ENCODE measurements at regions not wholly inside any gene's neighbourhood (a gene's known extent, or its start where the extent isn't known, plus 50 kb on each side); places are given as distances from the start of the nearest gene placed in this dataset.

- no peak for DNase-seq (ENCODE audit: low spot score)
- in situ Hi-C loops (cut with HindIII; ENCODE audit: low sequenced_read_pairs), result no loop called here
Measured at GRCh38 chr11:112310848-112311247, 50.2 kb upstream of the PLET1 start.

- DNase-seq (ENCODE audit: low spot score), result peak; percentile 93
- in situ Hi-C loops (cut with HindIII; ENCODE audit: low sequenced_read_pairs), result no loop called here
Measured at GRCh38 chr11:112315057-112315720, 54.5 kb upstream of the PLET1 start.

- peak; percentile 61 for DNase-seq (ENCODE audit: low spot score)
- in situ Hi-C loops (cut with HindIII; ENCODE audit: low sequenced_read_pairs), result no loop called here
Measured at GRCh38 chr11:112315861-112316739, 55.4 kb upstream of the PLET1 start.

- in situ Hi-C loops (cut with HindIII; ENCODE audit: low sequenced_read_pairs), result no loop called here
Measured at GRCh38 chr11:112316971-112317370, 56.3 kb upstream of the PLET1 start.

GRCh38 chr11:112318184-112318591, 57.5 kb upstream of the PLET1 start:
- DNase-seq (ENCODE audit: low spot score), result no peak
- in situ Hi-C loops (cut with HindIII; ENCODE audit: low sequenced_read_pairs), result no loop called here

More at GRCh38 chr11:112316971-112317370, 56.3 kb upstream of the PLET1 start:
- no peak for DNase-seq (ENCODE audit: low spot score)

GRCh38 chr11:112318661-112319060, 58.0 kb upstream of the PLET1 start:
- in situ Hi-C loops (cut with HindIII; ENCODE audit: low sequenced_read_pairs), result no loop called here
- DNase-seq (ENCODE audit: low spot score), result no peak

GRCh38 chr11:112320668-112321067, 60.0 kb upstream of the PLET1 start:
- no peak for DNase-seq (ENCODE audit: low spot score)
- in situ Hi-C loops (cut with HindIII; ENCODE audit: low sequenced_read_pairs), result no loop called here

- peak; percentile 88 for DNase-seq (ENCODE audit: low spot score)
- in situ Hi-C loops (cut with HindIII; ENCODE audit: low sequenced_read_pairs), result no loop called here
Measured at GRCh38 chr11:112321501-112322172, 61.0 kb upstream of the PLET1 start.

- in situ Hi-C loops (cut with HindIII; ENCODE audit: low sequenced_read_pairs), result no loop called here
Measured at GRCh38 chr11:112322173-112322790, 61.6 kb upstream of the PLET1 start.

GRCh38 chr11:112334381-112334780, 73.7 kb upstream of the PLET1 start:
- in situ Hi-C loops (cut with HindIII; ENCODE audit: low sequenced_read_pairs), result no loop called here
- no peak for DNase-seq (ENCODE audit: low spot score)

More at GRCh38 chr11:112322173-112322790, 61.6 kb upstream of the PLET1 start:
- DNase-seq (ENCODE audit: low spot score), result no peak

- in situ Hi-C loops (cut with HindIII; ENCODE audit: low sequenced_read_pairs), result no loop called here
Measured at GRCh38 chr11:112336356-112336886, 75.8 kb upstream of the PLET1 start.

GRCh38 chr11:112339566-112339965, 78.9 kb upstream of the PLET1 start:
- in situ Hi-C loops (cut with HindIII; ENCODE audit: low sequenced_read_pairs), result no loop called here

More at GRCh38 chr11:112336356-112336886, 75.8 kb upstream of the PLET1 start:
- DNase-seq (ENCODE audit: low spot score), result no peak

GRCh38 chr11:112343368-112344039, 82.8 kb upstream of the PLET1 start:
- in situ Hi-C loops (cut with HindIII; ENCODE audit: low sequenced_read_pairs), result no loop called here
- DNase-seq (ENCODE audit: low spot score), result peak; percentile 95

More at GRCh38 chr11:112339566-112339965, 78.9 kb upstream of the PLET1 start:
- DNase-seq (ENCODE audit: low spot score), result no peak

- in situ Hi-C loops (cut with HindIII; ENCODE audit: low sequenced_read_pairs), result no loop called here
- DNase-seq (ENCODE audit: low spot score), result peak; percentile 66
Measured at GRCh38 chr11:112344040-112344413, 83.4 kb upstream of the PLET1 start.

GRCh38 chr11:112345166-112345565, 84.5 kb upstream of the PLET1 start:
- in situ Hi-C loops (cut with HindIII; ENCODE audit: low sequenced_read_pairs), result no loop called here
- no peak for DNase-seq (ENCODE audit: low spot score)

- in situ Hi-C loops (cut with HindIII; ENCODE audit: low sequenced_read_pairs), result no loop called here
Measured at GRCh38 chr11:112345706-112346105, 85.0 kb upstream of the PLET1 start.

GRCh38 chr11:112346586-112346985, 85.9 kb upstream of the PLET1 start:
- in situ Hi-C loops (cut with HindIII; ENCODE audit: low sequenced_read_pairs), result no loop called here
- DNase-seq (ENCODE audit: low spot score), result no peak

More at GRCh38 chr11:112345706-112346105, 85.0 kb upstream of the PLET1 start:
- no peak for DNase-seq (ENCODE audit: low spot score)

GRCh38 chr11:112348480-112349029, 87.9 kb upstream of the PLET1 start:
- no peak for DNase-seq (ENCODE audit: low spot score)
- in situ Hi-C loops (cut with HindIII; ENCODE audit: low sequenced_read_pairs), result no loop called here
